ENCODE measurements at regions not wholly inside any gene's neighbourhood (a gene's known extent, or its start where the extent isn't known, plus 50 kb on each side); places are given as distances from the start of the nearest gene placed in this dataset.

DNA sequence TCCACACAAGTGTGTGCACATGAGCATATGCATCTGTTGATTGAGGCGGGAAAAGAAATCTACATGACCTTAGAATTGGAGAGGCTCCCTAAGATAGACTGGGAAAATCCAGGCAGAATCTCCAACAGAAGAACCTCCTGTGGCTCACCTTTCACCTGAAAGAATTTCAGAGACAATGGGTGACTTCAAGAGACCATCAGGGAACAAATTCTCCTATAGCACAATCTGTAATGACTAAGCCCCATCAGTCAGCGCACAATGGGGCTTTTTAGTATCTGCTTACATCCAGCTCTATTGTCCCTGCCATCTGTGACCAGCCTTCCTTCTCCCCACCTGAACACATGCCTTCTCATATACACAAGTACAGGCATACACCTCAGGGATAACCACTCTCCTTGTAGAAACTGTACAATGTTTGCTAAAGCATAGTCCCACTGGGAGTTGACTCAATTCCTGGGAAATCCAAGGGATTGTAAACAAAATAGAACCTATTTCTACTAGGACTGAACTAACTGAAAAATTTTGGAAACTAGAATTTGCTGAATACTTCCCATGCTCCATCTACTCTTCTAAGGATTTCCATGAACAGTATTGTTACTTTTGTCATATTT, 150.8 kb upstream of the STXBP5 start:
- no peaks in the 10 kb centered on the region for H3K27me3 ChIP-seq (replicated peaks in 1 of 2; ENCODE audit: control insufficient read depth in 2 of 2, extremely low read depth in 1 of 2, insufficient read depth in 2 of 2, low read length in 1 of 2)
- H3K4me1 Mint-ChIP-seq, result peaks cover 0 to 5% (median 0%) of the 10 kb centered on the region in 3 donors
- no peaks in the 10 kb centered on the region for H3K9me3 Mint-ChIP-seq
- H3K4me1 ChIP-seq (ENCODE audit: control insufficient read depth in 1 of 2, extremely low read depth in 1 of 2, insufficient read depth in 2 of 2, low read length in 2 of 2), result no peaks in the 10 kb centered on the region
- no peaks in the 10 kb centered on the region for H3K27me3 Mint-ChIP-seq
- no peaks in the 10 kb centered on the region for H3K36me3 Mint-ChIP-seq
- no peak overlapping the region for H3K27ac ChIP-seq (ENCODE audit: low read length)
- H3K27ac Mint-ChIP-seq, result no peak overlapping the region
- H3K9me3 ChIP-seq, result no peaks in the 10 kb centered on the region
- H3K4me3 Mint-ChIP-seq, result no peak overlapping the region
- WGBS (ENCODE audit: insufficient coverage), result 86% methylated on average over 1 of the region's 2 CpGs
- no peaks in the 10 kb centered on the region for H3K36me3 ChIP-seq (ENCODE audit: control insufficient read depth in 2 of 2, extremely low read depth in 1 of 2, insufficient read depth in 1 of 2, low read length in 1 of 2)
- DNase-seq (no peak), ATAC-seq (replicated peaks in 1 of 4) (no peak)
- CTCF ChIA-PET, result no interaction called here
- POLR2A ChIA-PET, result no interaction called here
- H3K4me3 ChIP-seq (ENCODE audit: control insufficient read depth in 1 of 2, extremely low read depth in 1 of 2, low read length in 1 of 2), result no peak overlapping the region

GRCh38 chr6:147054158-147054557, 150.1 kb upstream of the STXBP5 start:
- POLR2A ChIA-PET, result no interaction called here
- no peak overlapping the region for H3K27ac Mint-ChIP-seq
- CTCF ChIA-PET, result no interaction called here
- no peaks in the 10 kb centered on the region for H3K9me3 Mint-ChIP-seq
- no peaks in the 10 kb centered on the region for H3K9me3 ChIP-seq
- no peaks in the 10 kb centered on the region for H3K27me3 ChIP-seq (replicated peaks in 1 of 2; ENCODE audit: control insufficient read depth in 2 of 2, extremely low read depth in 1 of 2, insufficient read depth in 2 of 2, low read length in 1 of 2)
- no peaks in the 10 kb centered on the region for H3K36me3 ChIP-seq (ENCODE audit: control insufficient read depth in 2 of 2, extremely low read depth in 1 of 2, insufficient read depth in 1 of 2, low read length in 1 of 2)
- H3K27ac ChIP-seq (ENCODE audit: low read length), result no peak overlapping the region
- no peak overlapping the region for H3K4me3 Mint-ChIP-seq
- H3K4me3 ChIP-seq (ENCODE audit: control insufficient read depth in 1 of 2, extremely low read depth in 1 of 2, low read length in 1 of 2), result no peak overlapping the region
- ATAC-seq (replicated peaks in 1 of 4) (no peak), DNase-seq (no peak)
- no peaks in the 10 kb centered on the region for H3K36me3 Mint-ChIP-seq
- H3K4me1 Mint-ChIP-seq, result peaks cover 0 to 5% (median 0%) of the 10 kb centered on the region in 3 donors
- 71% methylated on average over 2 of the region's 3 CpGs for WGBS (ENCODE audit: insufficient coverage)
- H3K27me3 Mint-ChIP-seq, result no peaks in the 10 kb centered on the region
- no peaks in the 10 kb centered on the region for H3K4me1 ChIP-seq (ENCODE audit: control insufficient read depth in 1 of 2, extremely low read depth in 1 of 2, insufficient read depth in 2 of 2, low read length in 2 of 2)

DNA sequence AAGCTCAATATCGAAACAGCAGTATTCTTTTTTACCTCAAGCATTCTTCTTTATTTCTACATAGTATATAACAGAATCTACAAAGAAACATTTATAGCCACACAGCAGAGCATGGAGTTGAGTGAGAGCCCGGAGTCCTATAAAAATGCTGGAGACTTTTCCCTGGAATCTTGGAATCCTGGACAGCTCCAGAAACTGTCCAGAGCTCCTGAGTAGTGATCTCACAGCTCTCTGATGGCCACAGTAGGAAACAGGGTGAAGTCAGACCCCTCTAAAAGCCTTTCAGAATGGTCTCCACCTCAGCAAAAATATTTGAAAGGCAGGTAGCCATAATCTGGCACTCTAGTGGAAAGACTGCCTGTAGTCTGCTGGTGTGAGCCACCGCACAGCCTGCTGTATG, 149.3 kb upstream of the STXBP5 start:
- no peaks in the 10 kb centered on the region for H3K27me3 ChIP-seq (replicated peaks in 1 of 2; ENCODE audit: control insufficient read depth in 2 of 2, extremely low read depth in 1 of 2, insufficient read depth in 2 of 2, low read length in 1 of 2)
- Mint-ChIP-seq H3K27ac (no peak overlapping the region), H3K4me3 (no peak overlapping the region), H3K36me3 (no peaks in the 10 kb centered on the region), H3K9me3 (no peaks in the 10 kb centered on the region), H3K27me3 (no peaks in the 10 kb centered on the region), H3K4me1 (peaks cover 0 to 5% (median 0%) of the 10 kb centered on the region in 3 donors)
- CTCF ChIA-PET, result no interaction called here
- WGBS (ENCODE audit: insufficient coverage), result 94% methylated on average over 2 of the region's 3 CpGs
- H3K9me3 ChIP-seq, result no peaks in the 10 kb centered on the region
- no peak overlapping the region for H3K27ac ChIP-seq (ENCODE audit: low read length)
- H3K4me3 ChIP-seq (ENCODE audit: control insufficient read depth in 1 of 2, extremely low read depth in 1 of 2, low read length in 1 of 2), result no peak overlapping the region
- H3K36me3 ChIP-seq (ENCODE audit: control insufficient read depth in 2 of 2, extremely low read depth in 1 of 2, insufficient read depth in 1 of 2, low read length in 1 of 2), result no peaks in the 10 kb centered on the region
- H3K4me1 ChIP-seq (ENCODE audit: control insufficient read depth in 1 of 2, extremely low read depth in 1 of 2, insufficient read depth in 2 of 2, low read length in 2 of 2), result no peaks in the 10 kb centered on the region
- DNase-seq, result no peak
- POLR2A ChIA-PET, result no interaction called here
- ATAC-seq (replicated peaks in 1 of 4), result no peak

DNA sequence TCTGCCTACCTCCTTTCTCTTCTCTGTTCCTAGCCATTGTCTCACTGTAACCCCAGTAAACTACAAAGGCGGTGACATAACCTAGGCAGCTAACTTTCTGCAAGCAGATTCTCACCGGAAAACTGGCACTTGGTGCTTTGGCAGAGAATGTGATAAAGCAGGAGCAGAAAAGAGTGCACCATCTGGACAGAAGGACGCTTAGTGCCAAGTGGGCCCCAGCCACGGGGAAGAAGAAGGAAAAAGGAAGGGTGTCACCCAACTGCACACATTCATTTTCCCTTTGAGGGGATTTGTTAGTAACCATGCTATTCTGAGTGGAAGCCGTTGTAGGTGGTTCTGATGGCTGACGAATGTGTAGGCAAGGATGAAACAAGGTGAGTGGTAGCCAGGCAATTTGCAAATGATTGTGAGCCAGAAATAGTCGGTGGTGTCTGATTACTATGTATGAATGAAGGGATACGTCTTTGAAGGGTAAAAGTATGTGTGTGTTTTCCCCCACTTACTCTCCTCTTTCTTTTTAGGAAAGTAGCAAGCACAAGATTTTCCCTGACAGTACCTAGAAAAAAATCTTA, 148.3 kb upstream of the STXBP5 start:
- Histone ChIP-seq H3K4me3 (ENCODE audit: control insufficient read depth in 1 of 2, extremely low read depth in 1 of 2, low read length in 1 of 2) (no peak overlapping the region), H3K4me1 (ENCODE audit: control insufficient read depth in 1 of 2, extremely low read depth in 1 of 2, insufficient read depth in 2 of 2, low read length in 2 of 2) (no peaks in the 10 kb centered on the region), H3K27ac (ENCODE audit: low read length) (no peak overlapping the region), H3K36me3 (ENCODE audit: control insufficient read depth in 2 of 2, extremely low read depth in 1 of 2, insufficient read depth in 1 of 2, low read length in 1 of 2) (no peaks in the 10 kb centered on the region), H3K27me3 (replicated peaks in 1 of 2; ENCODE audit: control insufficient read depth in 2 of 2, extremely low read depth in 1 of 2, insufficient read depth in 2 of 2, low read length in 1 of 2) (no peaks in the 10 kb centered on the region), H3K9me3 (no peaks in the 10 kb centered on the region)
- peaks cover 0 to 5% (median 0%) of the 10 kb centered on the region in 3 donors for H3K4me1 Mint-ChIP-seq
- H3K4me3 Mint-ChIP-seq, result no peak overlapping the region
- ATAC-seq (replicated peaks in 1 of 4), result no peak
- no peaks in the 10 kb centered on the region for H3K27me3 Mint-ChIP-seq
- H3K36me3 Mint-ChIP-seq, result no peaks in the 10 kb centered on the region
- CTCF ChIA-PET, result no interaction called here
- no peaks in the 10 kb centered on the region for H3K9me3 Mint-ChIP-seq
- no peak overlapping the region for H3K27ac Mint-ChIP-seq
- WGBS (ENCODE audit: insufficient coverage), result 41% methylated on average over 2 of the region's 8 CpGs
- POLR2A ChIA-PET, result no interaction called here
- no peak for DNase-seq

DNA sequence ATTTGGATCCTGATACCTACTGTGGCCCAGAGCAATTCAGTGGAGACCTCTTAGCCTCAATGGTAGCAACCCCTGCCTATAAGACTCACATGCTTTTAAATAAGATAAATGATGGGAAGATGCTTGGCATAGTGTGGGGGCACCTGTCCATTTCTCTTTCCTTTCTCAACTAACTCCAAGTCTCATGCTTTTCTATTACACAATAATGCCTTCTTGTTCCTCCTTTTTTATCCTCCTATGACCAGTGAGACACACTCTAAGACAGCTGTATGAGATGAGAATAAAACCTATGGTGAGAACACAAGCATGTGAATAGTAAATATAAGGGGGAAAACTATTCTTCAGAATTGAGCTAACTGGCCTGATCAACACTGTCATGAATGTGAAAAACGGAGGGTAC, 147.0 kb upstream of the STXBP5 start:
- ATAC-seq (replicated peaks in 1 of 4), result no peak
- Histone ChIP-seq H3K27ac (ENCODE audit: low read length) (no peak overlapping the region), H3K9me3 (no peaks in the 10 kb centered on the region), H3K27me3 (replicated peaks in 1 of 2; ENCODE audit: control insufficient read depth in 2 of 2, extremely low read depth in 1 of 2, insufficient read depth in 2 of 2, low read length in 1 of 2) (no peaks in the 10 kb centered on the region), H3K36me3 (ENCODE audit: control insufficient read depth in 2 of 2, extremely low read depth in 1 of 2, insufficient read depth in 1 of 2, low read length in 1 of 2) (no peaks in the 10 kb centered on the region), H3K4me3 (ENCODE audit: control insufficient read depth in 1 of 2, extremely low read depth in 1 of 2, low read length in 1 of 2) (no peak overlapping the region), H3K4me1 (ENCODE audit: control insufficient read depth in 1 of 2, extremely low read depth in 1 of 2, insufficient read depth in 2 of 2, low read length in 2 of 2) (no peaks in the 10 kb centered on the region)
- peaks cover 0 to 5% (median 0%) of the 10 kb centered on the region in 3 donors for H3K4me1 Mint-ChIP-seq
- WGBS (ENCODE audit: insufficient coverage), result no CpG with 5 or more reads among the region's 1 CpG
- H3K27me3 Mint-ChIP-seq, result no peaks in the 10 kb centered on the region
- ChIA-PET CTCF (no interaction called here), POLR2A (no interaction called here)
- H3K4me3 Mint-ChIP-seq, result no peak overlapping the region
- H3K9me3 Mint-ChIP-seq, result no peaks in the 10 kb centered on the region
- DNase-seq, result no peak
- H3K27ac Mint-ChIP-seq, result no peak overlapping the region
- H3K36me3 Mint-ChIP-seq, result no peaks in the 10 kb centered on the region

- Histone ChIP-seq H3K36me3 (ENCODE audit: control insufficient read depth in 2 of 2, extremely low read depth in 1 of 2, insufficient read depth in 1 of 2, low read length in 1 of 2) (no peaks in the 10 kb centered on the region), H3K27ac (ENCODE audit: low read length) (no peak overlapping the region), H3K27me3 (replicated peaks in 1 of 2; ENCODE audit: control insufficient read depth in 2 of 2, extremely low read depth in 1 of 2, insufficient read depth in 2 of 2, low read length in 1 of 2) (no peaks in the 10 kb centered on the region), H3K4me1 (ENCODE audit: control insufficient read depth in 1 of 2, extremely low read depth in 1 of 2, insufficient read depth in 2 of 2, low read length in 2 of 2) (no peaks in the 10 kb centered on the region), H3K9me3 (no peaks in the 10 kb centered on the region), H3K4me3 (ENCODE audit: control insufficient read depth in 1 of 2, extremely low read depth in 1 of 2, low read length in 1 of 2) (no peak overlapping the region)
- no peak overlapping the region for H3K27ac Mint-ChIP-seq
- no peaks in the 10 kb centered on the region for H3K9me3 Mint-ChIP-seq
- H3K27me3 Mint-ChIP-seq, result no peaks in the 10 kb centered on the region
- CTCF ChIA-PET, result no interaction called here
- ATAC-seq (replicated peaks in 1 of 4) (no peak), DNase-seq (no peak)
- no peaks in the 10 kb centered on the region for H3K36me3 Mint-ChIP-seq
- peaks cover 0 to 5% (median 0%) of the 10 kb centered on the region in 3 donors for H3K4me1 Mint-ChIP-seq
- POLR2A ChIA-PET, result no interaction called here
- H3K4me3 Mint-ChIP-seq, result no peak overlapping the region
- WGBS (ENCODE audit: insufficient coverage), result 100% methylated on average over 1 of the region's 3 CpGs
Observed at GRCh38 chr6:147057705-147058342, 146.4 kb upstream of the STXBP5 start.
